WTC11 (cell line): ENCODE measurements at regions not wholly inside any gene's neighbourhood (a gene's known extent, or its start where the extent isn't known, plus 50 kb on each side); places are given as distances from the start of the nearest gene placed in this dataset.

Source experiments
- ATAC-seq: fragments of 200-7000 bp; cut with Tn5 transposase; 2 replicates; pipeline ENCODE4 v1.10.0; 2021; ENCODE audit warnings: mild to moderate bottlenecking, moderate library complexity
- CTCF ChIA-PET: fragments of 300-600 bp; sonication (Branson Sonifier 250); formaldehyde crosslinking; loops from one replicate; lab custom pipeline; 2021; ENCODE audit warnings: antibody characterized with exemption; lab: Charles Lee
- POLR2A ChIA-PET: fragments of 350-600 bp; sonication (Branson Sonifier 250); formaldehyde crosslinking; loops from one replicate; lab custom pipeline; 2021; ENCODE audit warnings: antibody characterized with exemption; lab: Charles Lee
- DNase-seq: peaks from one replicate; pipeline ENCODE4 v3.0.0; 2021; ENCODE audit warnings: low spot score
- H3K27ac Mint-ChIP-seq: 2 replicates; pipeline ENCODE4 v1.8.0; 2021; ENCODE audit warnings: mixed read lengths
- H3K27me3 Mint-ChIP-seq: 2 replicates; pipeline ENCODE4 v1.8.0; 2021; ENCODE audit warnings: low read depth, mild to moderate bottlenecking, moderate library complexity, mixed read lengths
- H3K36me3 Mint-ChIP-seq: 2 replicates; pipeline ENCODE4 v1.8.0; 2021; ENCODE audit warnings: mixed read lengths
- H3K4me1 Mint-ChIP-seq: 2 replicates; pipeline ENCODE4 v1.8.0; 2022; ENCODE audit warnings: mixed read lengths
- H3K4me3 Mint-ChIP-seq: 2 replicates; pipeline ENCODE4 v1.8.0; 2021; ENCODE audit warnings: mild to moderate bottlenecking, moderate library complexity, mixed read lengths
- H3K9me3 Mint-ChIP-seq: 2 replicates; pipeline ENCODE4 v1.8.0; 2021; ENCODE audit warnings: mixed read lengths
- AR ChIP-seq: fragments of 250-450 bp; sonication (Bioruptor Pico); IDR thresholded peaks from 2 replicates; pipeline ENCODE4 v1.9.0; 2021; ENCODE audit warnings: mild to moderate bottlenecking
- CDX4 ChIP-seq: fragments of 250-450 bp; sonication (Bioruptor Pico); IDR thresholded peaks from 2 replicates; pipeline ENCODE4 v1.9.0; 2021; ENCODE audit warnings: moderate library complexity, mild to moderate bottlenecking, inconsistent platforms, borderline replicate concordance
- CREM ChIP-seq: sonication (generic); formaldehyde crosslinking; IDR thresholded peaks from 2 replicates; pipeline ENCODE4 v1.8.1; 2022; ENCODE audit warnings: mild to moderate bottlenecking, missing genetic modification reagents, moderate library complexity
- FOXP1 ChIP-seq: sonication (generic); formaldehyde crosslinking; IDR thresholded peaks from 2 replicates; pipeline ENCODE4 v1.8.0; 2022; ENCODE audit warnings: missing genetic modification reagents, mild to moderate bottlenecking, moderate library complexity, borderline replicate concordance
- FOXP4 ChIP-seq: sonication (generic); formaldehyde crosslinking; IDR thresholded peaks from 2 replicates; pipeline ENCODE4 v1.8.0; 2022; ENCODE audit warnings: mild to moderate bottlenecking, missing genetic modification reagents
- HMGA2 ChIP-seq: fragments of 250-450 bp; sonication (Bioruptor Pico); IDR thresholded peaks from 2 replicates; pipeline ENCODE4 v1.4.0; 2021; ENCODE audit warnings: mild to moderate bottlenecking, moderate library complexity
- HMGXB4 ChIP-seq: sonication (generic); formaldehyde crosslinking; IDR thresholded peaks from 2 replicates; pipeline ENCODE4 v1.8.1; 2023; ENCODE audit warnings: mild to moderate bottlenecking, moderate library complexity, missing genetic modification reagents
- KAT7 ChIP-seq: sonication (generic); formaldehyde crosslinking; IDR thresholded peaks from 2 replicates; pipeline ENCODE4 v1.8.1; 2023; ENCODE audit warnings: missing genetic modification reagents, mild to moderate bottlenecking, borderline replicate concordance
- MXD4 ChIP-seq: fragments of 250-450 bp; sonication (Bioruptor Pico); IDR thresholded peaks from 2 replicates; pipeline ENCODE4 v1.8.0; 2021; ENCODE audit warnings: mild to moderate bottlenecking, moderate library complexity, borderline replicate concordance
- NFATC4 ChIP-seq: fragments of 250-450 bp; sonication (Bioruptor Pico); IDR thresholded peaks from 2 replicates; pipeline ENCODE4 v1.9.0; 2021; ENCODE audit warnings: mild to moderate bottlenecking
- NFE2L1 ChIP-seq: sonication (generic); formaldehyde crosslinking; IDR thresholded peaks from 2 replicates; pipeline ENCODE4 v1.8.1; 2023; ENCODE audit warnings: missing genetic modification reagents
- NR2C2 ChIP-seq: sonication (generic); formaldehyde crosslinking; IDR thresholded peaks from 2 replicates; pipeline ENCODE4 v1.8.0; 2022; ENCODE audit warnings: mild to moderate bottlenecking, missing genetic modification reagents
- PREB ChIP-seq: sonication (generic); formaldehyde crosslinking; IDR thresholded peaks from 2 replicates; pipeline ENCODE4 v1.8.1; 2022; ENCODE audit warnings: mild to moderate bottlenecking, missing genetic modification reagents, moderate library complexity, borderline replicate concordance
- SMAD3 ChIP-seq: sonication (generic); formaldehyde crosslinking; IDR thresholded peaks from 2 replicates; pipeline ENCODE4 v1.8.0; 2022; ENCODE audit warnings: missing genetic modification reagents, mild to moderate bottlenecking, borderline replicate concordance
- TEAD1 ChIP-seq: sonication (generic); formaldehyde crosslinking; IDR thresholded peaks from 2 replicates; pipeline ENCODE4 v1.8.0; 2022; ENCODE audit warnings: mild to moderate bottlenecking, missing genetic modification reagents
- USF1 ChIP-seq: sonication (generic); formaldehyde crosslinking; IDR thresholded peaks from 2 replicates; pipeline ENCODE4 v1.8.0; 2022; ENCODE audit warnings: mild to moderate bottlenecking, missing genetic modification reagents
- USF2 ChIP-seq: sonication (generic); formaldehyde crosslinking; IDR thresholded peaks from 2 replicates; pipeline ENCODE4 v1.8.1; 2023; ENCODE audit warnings: mild to moderate bottlenecking, missing genetic modification reagents, moderate library complexity
- ZMAT4 ChIP-seq: fragments of 250-450 bp; sonication (Bioruptor Pico); IDR thresholded peaks from 2 replicates; pipeline ENCODE4 v1.9.0; 2021; ENCODE audit warnings: mild to moderate bottlenecking
- ZNF396 ChIP-seq: fragments of 250-450 bp; sonication (Bioruptor Pico); IDR thresholded peaks from 2 replicates; pipeline ENCODE4 v1.8.0; 2021; ENCODE audit warnings: mild to moderate bottlenecking, moderate library complexity, borderline replicate concordance

- TF ChIP-seq NFE2L1 (CRISPR knock-in tag) (no peak), HMGXB4 (CRISPR knock-in tag) (no peak), ZNF396 (CRISPR knock-in tag) (no peak), NFATC4 (no peak), TEAD1 (CRISPR knock-in tag) (no peak), MXD4 (CRISPR knock-in tag) (no peak), CDX4 (CRISPR knock-in tag) (no peak)
These were observed 300.5 kb downstream of the IRX1 start (continued) for GRCh38 chr5:3896098-3896497.

GRCh38 chr5:3899093-3899492 is 303.5 kb downstream of the IRX1 start:
- POLR2A ChIA-PET: interaction anchor here (0.6 kb wide), 1 partner anchor 74 kb away, joined by 3 read pairs; no protein-coding TSS in a partner anchor
- no peak for ATAC-seq
- H3K27ac Mint-ChIP-seq: no peak overlapping the region
- no peak for TF ChIP-seq SMAD3 (CRISPR knock-in tag)
- TF ChIP-seq USF1: no peak
- TF ChIP-seq USF2 (CRISPR knock-in tag): peak; percentile 59; the same call in 1 of the 2 replicates
- TF ChIP-seq, all 79 proteins: peak for 1
- CTCF ChIA-PET: no interaction called here
- H3K4me1 Mint-ChIP-seq: peaks cover 8% of the 10 kb centered on the region
- peaks cover 17% of the 10 kb centered on the region for H3K36me3 Mint-ChIP-seq
- H3K9me3 Mint-ChIP-seq: peaks cover 23% of the 10 kb centered on the region
- no peak for DNase-seq
- peaks cover 14% of the 10 kb centered on the region for H3K27me3 Mint-ChIP-seq
- no peak overlapping the region for H3K4me3 Mint-ChIP-seq

- ATAC-seq: no peak
- H3K4me3 Mint-ChIP-seq: no peak overlapping the region
- H3K27ac Mint-ChIP-seq: no peak overlapping the region
- no peaks in the 10 kb centered on the region for H3K4me1 Mint-ChIP-seq
- no peak for DNase-seq
- peaks cover 7% of the 10 kb centered on the region for H3K27me3 Mint-ChIP-seq
- peaks cover 15% of the 10 kb centered on the region for H3K9me3 Mint-ChIP-seq
- TF ChIP-seq FOXP1 (CRISPR knock-in tag) (no peak), PREB (CRISPR knock-in tag) (no peak), ZMAT4 (no peak), KAT7 (CRISPR knock-in tag) (no peak)
- POLR2A ChIA-PET: no interaction called here
- CTCF ChIA-PET: no interaction called here
- H3K36me3 Mint-ChIP-seq: no peaks in the 10 kb centered on the region
These were observed 309.0 kb downstream of the IRX1 start for GRCh38 chr5:3904584-3904983.

GRCh38 chr5:3905031-3905430 is 309.4 kb downstream of the IRX1 start:
- Mint-ChIP-seq H3K4me3 (no peak overlapping the region), H3K9me3 (peaks cover 15% of the 10 kb centered on the region), H3K4me1 (no peaks in the 10 kb centered on the region), H3K36me3 (no peaks in the 10 kb centered on the region), H3K27me3 (peaks cover 8% of the 10 kb centered on the region; the same call in 1 of the 2 replicates), H3K27ac (no peak overlapping the region)
- ATAC-seq (no peak), DNase-seq (no peak)
- ChIA-PET POLR2A (no interaction called here), CTCF (no interaction called here)
- TF ChIP-seq FOXP4 (CRISPR knock-in tag) (no peak), HMGA2 (no peak), CREM (CRISPR knock-in tag) (no peak), AR (CRISPR knock-in tag) (no peak), NR2C2 (CRISPR knock-in tag) (no peak)
